HG02885 (cell line): ENCODE measurements at regions not wholly inside any gene's neighbourhood (a gene's known extent, or its start where the extent isn't known, plus 50 kb on each side); places are given as distances from the start of the nearest gene placed in this dataset.
"Not testable (repeated sequence)": the region's sequence is repeated elsewhere in the genome, so short reads cannot be mapped to it uniquely, and the experiment has no call there.

Experiments
- ATAC-seq: cut with Tn5 transposase; IDR thresholded peaks from one replicate; pipeline ENCODE4 v1.9.1; 2021; ENCODE audit warnings: mild to moderate bottlenecking; ENCODE audit not compliant: unreplicated experiment, poor library complexity

DNA sequence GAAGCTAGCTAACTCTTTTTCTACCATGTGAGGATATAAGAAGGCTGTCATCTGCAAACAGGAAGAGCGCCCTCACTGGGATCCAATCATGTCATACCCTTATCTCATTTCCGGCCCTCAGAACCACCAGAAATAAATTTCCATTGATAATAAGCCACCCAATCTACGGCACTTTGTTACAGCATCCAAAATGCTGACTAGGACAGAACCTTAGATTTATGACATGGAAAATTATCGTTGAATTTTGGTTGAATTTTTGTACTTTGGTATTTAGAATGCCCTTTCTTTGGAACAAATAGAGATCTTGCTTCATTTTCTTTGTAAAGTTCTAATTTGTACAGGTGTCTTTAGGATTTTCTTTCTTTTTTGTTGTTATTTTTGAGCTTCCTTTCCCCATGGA, 53.3 kb upstream of the CYLC2 start:
- no peak for ATAC-seq

DNA sequence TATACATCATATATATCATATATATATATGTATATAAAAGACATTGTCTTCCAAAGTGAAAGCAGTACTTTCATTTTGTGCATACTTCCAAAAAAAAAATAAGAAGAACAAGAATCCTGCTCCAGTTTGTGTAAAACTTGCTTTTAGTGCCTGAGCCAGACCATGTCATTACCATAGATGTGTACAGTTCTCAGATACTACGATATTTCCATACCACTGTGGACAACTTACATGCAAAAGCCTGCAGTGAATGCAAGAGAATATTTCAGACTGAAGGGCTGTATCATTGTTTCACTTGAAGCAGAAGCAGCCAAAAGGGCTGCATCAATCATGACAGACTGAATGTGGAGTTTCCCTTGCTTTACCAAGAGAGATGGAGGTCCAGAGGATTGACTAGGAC, 72.6 kb upstream of the CYLC2 start:
- ATAC-seq: no peak

DNA sequence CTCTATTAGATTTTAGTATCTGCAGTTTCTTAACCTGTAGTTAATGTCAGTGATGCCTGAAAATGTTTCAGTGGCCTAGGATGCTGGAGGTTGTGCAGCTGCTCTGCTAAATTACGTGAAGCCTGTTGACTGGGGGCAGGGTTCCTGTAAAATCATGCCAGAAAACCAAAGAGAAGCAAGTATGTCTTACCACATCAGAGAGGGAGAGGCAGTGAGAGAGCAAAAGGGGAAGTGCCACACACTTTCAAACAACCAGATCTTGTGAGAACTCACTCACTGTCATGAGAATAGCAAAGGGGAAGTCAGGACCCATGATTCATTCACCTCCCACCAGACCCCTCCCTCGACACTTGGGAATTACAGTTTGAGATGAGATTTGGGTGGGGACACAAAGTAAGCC, 83.9 kb upstream of the CYLC2 start:
- no peak for ATAC-seq

- not testable (repeated sequence) for ATAC-seq
Observed at GRCh38 chr9:102905795-102906194, 89.3 kb upstream of the CYLC2 start.

GRCh38 chr9:102892025-102892424, 103.1 kb upstream of the CYLC2 start:
- ATAC-seq: no peak

DNA sequence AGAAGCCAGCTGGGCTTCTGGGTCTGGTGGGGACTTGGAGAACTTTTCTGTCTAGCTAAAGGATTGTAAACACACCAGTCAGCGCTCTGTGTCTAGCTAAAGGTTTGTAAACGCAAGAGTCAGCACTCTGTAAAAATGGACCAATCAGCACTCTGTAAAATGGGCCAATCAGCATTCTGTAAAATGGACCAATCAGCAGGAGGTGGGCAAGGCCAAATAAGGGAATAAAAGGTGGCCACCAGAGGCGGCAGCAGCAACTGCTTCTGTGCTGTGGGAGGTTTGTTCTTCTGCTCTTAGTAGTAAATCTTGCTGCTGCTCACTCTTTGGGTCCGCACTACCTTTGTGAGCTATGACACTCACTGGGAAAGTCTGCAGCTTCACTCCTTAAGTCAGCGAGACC, 106.4 kb upstream of the CYLC2 start:
- not testable (repeated sequence) for ATAC-seq

- no peak for ATAC-seq
Observed at GRCh38 chr9:102875687-102876086, 119.4 kb upstream of the CYLC2 start.

DNA sequence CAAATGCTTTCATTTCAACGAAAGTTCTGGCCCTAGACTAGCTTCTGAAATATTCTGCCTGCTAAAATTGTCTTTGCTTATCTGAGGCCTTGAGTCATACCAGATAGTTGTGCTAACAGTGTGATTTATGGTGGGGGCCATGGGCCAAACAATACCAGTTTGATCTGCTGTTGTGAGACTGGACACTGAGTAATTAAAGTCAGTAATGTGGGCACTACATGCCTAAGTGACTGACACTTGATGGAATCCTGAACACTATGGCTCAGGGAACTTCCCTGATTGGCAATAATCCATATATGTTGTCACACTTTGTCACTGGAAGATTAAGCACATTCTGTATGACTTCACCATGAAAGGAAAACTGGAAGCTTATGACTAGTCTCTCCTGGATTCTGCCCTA, 127.6 kb upstream of the CYLC2 start:
- no peak for ATAC-seq

DNA sequence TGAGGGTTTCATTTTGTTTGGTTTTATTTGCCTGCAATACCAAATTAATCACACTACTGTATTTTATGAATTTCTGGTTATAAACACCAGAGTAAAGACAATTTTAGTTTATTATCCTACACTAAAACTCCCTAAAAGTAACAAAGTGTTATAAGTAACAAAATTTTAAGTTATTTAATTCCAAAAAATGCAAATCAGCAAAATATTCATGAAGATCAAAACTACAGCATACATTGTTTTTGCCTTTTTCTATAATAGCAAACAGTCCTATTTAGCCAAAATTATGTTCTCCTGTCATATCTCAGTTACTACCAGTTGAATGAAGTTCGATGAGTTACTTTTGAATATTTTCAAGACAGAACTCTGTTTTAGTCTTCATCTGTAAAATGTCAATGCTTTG, 132.7 kb upstream of the CYLC2 start:
- ATAC-seq: no peak

GRCh38 chr9:102855641-102856040, 139.5 kb upstream of the CYLC2 start:
- ATAC-seq: no peak

DNA sequence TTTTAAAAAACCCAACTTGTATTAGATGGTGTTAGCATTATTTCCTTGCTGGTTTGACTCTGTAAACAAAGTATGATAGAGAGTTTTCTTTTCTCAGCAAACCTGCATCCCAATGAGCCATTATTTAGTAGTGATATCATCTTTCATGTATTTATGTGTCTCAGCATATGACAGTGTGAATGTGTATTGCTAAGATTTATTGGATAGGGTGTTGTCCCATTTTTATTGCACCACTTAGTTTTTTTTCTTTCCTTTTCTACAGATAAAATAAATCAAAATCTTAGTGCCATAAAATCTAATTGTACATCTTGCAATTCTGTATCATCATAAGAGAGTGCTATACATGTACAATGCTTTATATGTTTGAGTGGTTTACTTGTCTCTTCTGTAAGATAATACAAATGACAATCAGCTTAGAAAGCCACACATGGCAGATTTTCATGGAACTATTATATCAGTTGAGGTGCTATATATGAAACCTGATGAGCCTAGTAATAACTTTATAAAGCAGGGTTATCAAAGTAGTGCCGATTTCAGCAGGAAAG, 149.2 kb upstream of the CYLC2 start:
- no peak for ATAC-seq

DNA sequence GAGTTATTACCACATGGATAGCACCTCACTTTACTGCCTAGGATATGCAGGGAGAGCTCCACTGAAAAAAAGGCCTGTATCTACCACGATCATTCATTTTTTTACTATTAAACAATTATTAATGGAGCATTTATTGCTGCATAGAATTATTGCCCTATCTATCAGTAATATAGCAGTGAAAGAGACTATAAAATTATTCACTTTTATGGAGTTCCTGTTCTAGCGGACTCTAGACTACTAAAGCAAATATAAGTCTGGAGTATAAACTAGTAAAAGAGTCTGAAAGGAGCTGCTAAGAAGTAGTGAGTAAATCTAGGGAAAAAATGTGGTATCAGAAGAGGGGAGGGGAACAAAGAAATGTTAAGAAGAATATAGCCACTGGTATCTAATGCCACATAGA, 150.4 kb upstream of the CYLC2 start:
- ATAC-seq: no peak

DNA sequence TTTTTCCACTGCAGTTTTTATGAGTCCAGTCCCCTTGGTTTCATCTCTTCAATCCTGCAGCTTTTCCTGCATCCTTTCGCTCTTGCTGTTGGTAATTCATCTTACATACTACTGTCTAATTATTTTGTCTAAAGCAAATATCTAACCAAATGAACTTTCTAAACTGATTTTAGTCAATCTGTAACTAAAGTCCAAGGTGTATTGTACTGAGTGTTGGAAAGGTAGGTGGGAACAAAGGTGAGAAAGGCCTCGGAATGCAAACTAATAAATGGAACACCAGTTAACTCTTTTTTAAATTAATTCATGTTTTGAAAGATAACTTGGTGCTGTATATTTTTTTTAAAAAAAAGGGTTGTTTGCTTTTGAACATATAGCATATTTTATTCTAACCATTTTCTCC, 152.7 kb upstream of the CYLC2 start:
- no peak for ATAC-seq

DNA sequence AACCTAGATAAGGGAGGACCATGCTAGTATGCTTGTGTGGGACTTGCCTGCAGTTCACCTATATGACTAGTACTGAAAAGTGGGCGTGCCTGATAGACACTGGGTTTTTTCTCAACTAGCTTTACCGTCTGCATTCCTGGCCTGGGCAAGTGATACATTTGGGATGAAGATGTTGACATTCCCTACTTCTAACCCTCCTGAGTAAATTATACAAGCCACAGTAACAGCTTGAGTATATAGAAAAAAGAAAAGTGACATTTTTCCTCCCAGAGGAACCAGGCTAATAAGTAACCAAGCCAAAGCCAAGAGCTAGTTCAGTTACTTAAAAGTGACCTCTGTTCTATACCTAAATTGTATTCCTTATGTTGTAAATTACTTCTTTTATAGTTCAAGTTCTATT, 153.8 kb upstream of the CYLC2 start:
- no peak for ATAC-seq

- no peak for ATAC-seq
Observed at GRCh38 chr9:102840335-102840734, 154.8 kb upstream of the CYLC2 start.

GRCh38 chr9:102832814-102833213, 162.3 kb upstream of the CYLC2 start:
- no peak for ATAC-seq

DNA sequence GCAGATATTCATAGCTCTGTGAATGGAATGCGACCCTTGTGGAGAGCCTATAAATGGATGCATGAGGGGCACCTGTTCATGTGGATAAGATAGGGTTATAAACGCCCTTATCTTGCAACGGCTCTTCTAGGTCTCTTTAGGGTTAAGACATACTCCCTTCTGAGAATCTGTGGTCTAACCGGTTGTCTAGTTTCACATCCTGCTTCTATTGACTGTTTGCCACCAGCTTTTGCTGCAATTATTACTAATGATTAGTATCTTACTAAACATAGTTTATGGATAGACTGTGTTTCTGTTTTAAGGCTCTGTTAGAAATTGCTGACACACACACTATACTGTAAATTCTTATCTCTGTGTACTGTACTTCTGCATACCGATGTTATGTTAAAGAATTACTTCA, 198.9 kb upstream of the CYLC2 start:
- no peak for ATAC-seq

DNA sequence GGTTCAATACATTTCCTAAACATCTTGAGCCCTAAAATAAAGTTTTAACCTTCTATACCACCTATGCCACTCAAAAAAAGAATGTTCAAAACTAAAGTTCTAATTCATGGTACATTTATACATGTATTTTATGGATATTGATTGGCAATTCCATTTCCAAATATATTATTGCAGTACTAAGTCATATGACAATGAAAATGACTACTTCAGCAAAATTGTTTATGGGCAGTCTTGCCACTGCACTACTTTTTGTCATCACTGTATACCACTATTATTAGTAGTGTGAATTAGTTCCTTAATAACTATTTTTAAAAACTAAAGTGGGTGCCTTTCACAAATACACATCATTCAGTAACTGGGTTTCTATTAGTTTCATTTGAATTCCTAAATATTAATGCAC, 199.6 kb upstream of the CYLC2 start:
- ATAC-seq: no peak

GRCh38 chr9:102779356-102779755, 215.8 kb upstream of the CYLC2 start:
- ATAC-seq: no peak

DNA sequence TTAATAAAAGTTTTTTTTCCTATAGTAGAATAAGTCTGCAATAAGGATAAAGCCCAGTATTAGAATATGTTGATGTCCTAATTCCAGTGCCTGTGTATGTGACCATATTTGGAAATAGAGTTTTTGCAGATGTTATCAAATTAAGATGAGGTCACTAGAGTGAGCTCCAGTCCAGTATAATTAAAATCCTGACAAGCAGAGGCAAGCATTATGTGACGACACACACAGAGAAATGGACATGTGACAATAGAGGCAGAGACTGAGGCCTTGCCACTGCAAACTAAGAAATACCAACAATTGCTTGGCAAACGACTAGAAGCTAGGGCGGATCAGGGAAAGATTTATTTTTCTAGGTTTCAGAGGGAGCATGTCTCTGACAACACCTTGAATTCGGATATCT, 216.4 kb upstream of the CYLC2 start:
- ATAC-seq: no peak

GRCh38 chr9:102770704-102771103, 224.4 kb upstream of the CYLC2 start:
- ATAC-seq: no peak

- no peak for ATAC-seq
Observed at GRCh38 chr9:102769307-102769706, 225.8 kb upstream of the CYLC2 start.

GRCh38 chr9:102768002-102768401, 227.1 kb upstream of the CYLC2 start:
- ATAC-seq: no peak
